ENCODE measurements at regions not wholly inside any gene's neighbourhood (a gene's known extent, or its start where the extent isn't known, plus 50 kb on each side); places are given as distances from the start of the nearest gene placed in this dataset.

DNA sequence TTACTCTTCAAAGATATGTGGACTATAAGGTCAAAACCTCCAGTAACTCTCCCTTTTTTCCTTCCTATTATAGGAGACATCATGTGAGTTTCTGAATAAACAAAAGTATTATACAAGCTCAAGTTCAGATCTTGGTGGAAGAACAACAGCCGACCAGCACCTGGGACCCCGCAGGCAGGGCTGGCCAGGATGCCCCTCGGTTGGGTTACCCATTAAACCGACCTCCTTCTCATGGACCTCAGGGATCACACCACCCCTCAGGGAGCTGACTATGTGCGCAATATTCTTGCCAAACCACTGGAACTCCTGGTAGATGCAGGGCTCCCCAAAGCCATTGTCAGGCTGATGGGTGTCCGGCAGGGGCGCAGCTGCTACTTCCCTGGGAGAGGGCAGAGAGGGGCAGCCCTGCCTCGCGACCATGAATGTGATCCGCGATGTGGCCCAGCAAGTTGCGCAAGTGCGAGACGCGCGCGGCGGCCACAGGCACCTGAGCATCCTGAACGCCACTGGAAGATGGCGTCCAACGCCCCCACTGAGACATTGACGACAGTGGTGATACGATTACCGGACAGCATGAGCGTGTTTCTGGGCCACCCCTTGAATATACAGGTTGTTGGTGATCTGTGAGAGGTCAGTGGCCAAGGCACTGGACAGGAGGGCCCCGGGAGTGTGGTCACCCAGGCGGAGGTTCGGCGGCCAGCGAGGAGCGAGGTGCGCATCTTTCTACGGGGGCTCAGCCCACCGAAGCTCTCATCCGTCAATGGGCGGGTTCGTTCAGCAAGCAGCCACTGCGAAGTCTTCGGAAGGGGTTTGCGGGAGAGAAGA lies 161.3 kb downstream of the IPMK start:
- no peak for TF ChIP-seq ZFX (IDR thresholded peaks at IDR 0.05; ENCODE audit: borderline replicate concordance)
- TF ChIP-seq, protein P1, sequence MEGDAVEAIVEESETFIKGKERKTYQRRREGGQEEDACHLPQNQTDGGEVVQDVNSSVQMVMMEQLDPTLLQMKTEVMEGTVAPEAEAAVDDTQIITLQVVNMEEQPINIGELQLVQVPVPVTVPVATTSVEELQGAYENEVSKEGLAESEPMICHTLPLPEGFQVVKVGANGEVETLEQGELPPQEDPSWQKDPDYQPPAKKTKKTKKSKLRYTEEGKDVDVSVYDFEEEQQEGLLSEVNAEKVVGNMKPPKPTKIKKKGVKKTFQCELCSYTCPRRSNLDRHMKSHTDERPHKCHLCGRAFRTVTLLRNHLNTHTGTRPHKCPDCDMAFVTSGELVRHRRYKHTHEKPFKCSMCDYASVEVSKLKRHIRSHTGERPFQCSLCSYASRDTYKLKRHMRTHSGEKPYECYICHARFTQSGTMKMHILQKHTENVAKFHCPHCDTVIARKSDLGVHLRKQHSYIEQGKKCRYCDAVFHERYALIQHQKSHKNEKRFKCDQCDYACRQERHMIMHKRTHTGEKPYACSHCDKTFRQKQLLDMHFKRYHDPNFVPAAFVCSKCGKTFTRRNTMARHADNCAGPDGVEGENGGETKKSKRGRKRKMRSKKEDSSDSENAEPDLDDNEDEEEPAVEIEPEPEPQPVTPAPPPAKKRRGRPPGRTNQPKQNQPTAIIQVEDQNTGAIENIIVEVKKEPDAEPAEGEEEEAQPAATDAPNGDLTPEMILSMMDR (IDR thresholded peaks at IDR 0.05) = no peak
- H3K27ac ChIP-seq = no peak overlapping the region

DNA sequence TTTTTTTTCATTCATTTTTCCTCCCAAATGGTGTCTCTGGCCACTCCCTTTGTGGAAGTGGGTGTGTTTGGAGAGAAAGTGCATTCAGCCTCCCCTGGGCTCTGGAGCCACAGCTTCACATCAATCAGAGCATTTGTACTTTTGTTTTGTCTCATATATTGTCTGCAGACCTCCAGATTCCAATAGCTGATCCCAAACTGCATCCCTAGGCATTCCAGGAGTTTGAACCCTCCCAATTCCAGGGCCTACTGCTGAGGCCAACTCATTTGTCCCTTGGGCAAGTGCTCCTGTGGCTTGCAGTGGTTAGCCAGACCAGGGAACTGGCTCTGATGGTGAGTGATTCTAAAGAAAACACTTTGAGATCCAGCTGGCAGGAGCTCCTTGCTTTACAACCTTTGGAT lies 163.3 kb downstream of the IPMK start:
- no peak overlapping the region for H3K27ac ChIP-seq
- TF ChIP-seq ZFX (IDR thresholded peaks at IDR 0.05; ENCODE audit: borderline replicate concordance) = no peak
- TF ChIP-seq, protein P1 (IDR thresholded peaks at IDR 0.05) = no peak

DNA sequence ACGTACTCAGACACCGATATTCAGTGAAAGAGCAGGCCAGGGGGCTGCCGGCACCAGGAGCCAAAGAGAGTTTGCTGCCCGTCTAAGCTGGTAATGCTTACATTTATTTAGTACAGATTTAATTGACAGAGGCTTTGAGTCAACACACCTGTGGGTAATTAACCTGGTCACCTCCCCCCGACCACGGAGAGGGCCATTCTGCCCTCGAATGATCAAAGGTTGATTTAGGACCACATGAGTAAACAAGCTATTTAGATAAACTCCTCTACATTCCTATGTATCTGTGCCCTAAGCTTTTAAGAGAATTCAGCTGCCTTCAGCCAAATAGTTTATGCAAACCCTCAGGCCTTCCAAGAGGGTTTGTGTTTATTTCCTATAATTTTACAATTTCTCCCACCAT lies 164.8 kb downstream of the IPMK start:
- TF ChIP-seq, protein P1 (IDR thresholded peaks at IDR 0.05) = no peak
- no peak for TF ChIP-seq ZFX (IDR thresholded peaks at IDR 0.05; ENCODE audit: borderline replicate concordance)
- H3K27ac ChIP-seq = no peak overlapping the region

DNA sequence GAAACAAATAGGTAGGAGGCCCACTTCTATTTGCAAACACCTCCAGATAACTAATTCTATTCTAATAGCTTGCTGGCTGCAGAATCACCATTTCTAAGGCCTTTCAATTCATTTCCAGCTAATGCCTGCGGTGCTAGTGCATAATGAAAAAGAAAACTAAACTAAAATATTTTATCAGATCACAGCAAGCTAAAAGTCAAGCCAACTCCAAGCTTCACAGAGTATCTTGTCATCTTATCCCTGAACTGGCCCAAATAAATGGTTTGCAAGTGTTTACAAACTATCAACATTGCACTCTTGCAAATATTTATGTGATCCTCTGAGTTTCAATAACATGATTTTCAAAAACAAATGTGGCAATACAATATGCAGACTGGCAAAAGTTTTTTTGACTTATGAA lies 166.0 kb downstream of the IPMK start:
- TF ChIP-seq, protein P1 (IDR thresholded peaks at IDR 0.05) = no peak
- TF ChIP-seq ZFX (IDR thresholded peaks at IDR 0.05; ENCODE audit: borderline replicate concordance) = no peak
- no peak overlapping the region for H3K27ac ChIP-seq

DNA sequence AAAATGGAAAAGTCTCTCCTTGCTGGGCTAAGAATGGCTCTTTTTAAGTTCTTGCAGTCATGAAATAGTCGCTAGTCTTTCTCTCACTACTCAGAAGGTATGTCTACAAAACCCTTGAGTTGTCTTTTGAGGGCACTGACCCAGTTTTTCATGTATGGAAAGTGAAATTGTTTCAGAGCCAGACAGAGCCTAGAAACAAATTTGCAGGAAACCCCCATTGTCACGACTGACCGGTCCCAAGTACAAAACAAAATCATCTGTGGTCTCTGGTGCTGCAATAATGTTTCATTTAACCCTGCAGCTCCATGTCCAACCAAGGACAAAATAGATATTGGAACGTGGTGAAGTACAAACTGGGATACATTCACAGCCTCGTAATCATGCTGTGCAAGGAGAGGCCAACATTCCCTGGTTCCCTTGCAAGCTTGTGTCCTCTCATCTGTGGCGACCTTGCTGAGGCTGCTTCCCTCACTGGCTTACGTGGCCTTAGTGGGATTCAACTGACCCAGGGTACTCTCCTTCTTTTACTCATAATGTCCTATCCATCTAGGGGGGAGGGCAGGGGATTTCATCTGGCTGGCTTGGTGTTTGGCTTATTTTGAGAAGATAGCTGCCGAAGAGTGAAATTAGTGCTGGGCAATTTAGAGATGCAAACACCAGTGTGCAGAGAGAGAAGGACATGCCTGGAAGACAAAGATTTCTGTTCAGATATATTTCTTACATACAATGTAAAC lies 172.5 kb downstream of the IPMK start:
- TF ChIP-seq ZFX (IDR thresholded peaks at IDR 0.05; ENCODE audit: borderline replicate concordance) = no peak
- TF ChIP-seq, protein P1 (IDR thresholded peaks at IDR 0.05) = no peak
- H3K27ac ChIP-seq = no peak overlapping the region

DNA sequence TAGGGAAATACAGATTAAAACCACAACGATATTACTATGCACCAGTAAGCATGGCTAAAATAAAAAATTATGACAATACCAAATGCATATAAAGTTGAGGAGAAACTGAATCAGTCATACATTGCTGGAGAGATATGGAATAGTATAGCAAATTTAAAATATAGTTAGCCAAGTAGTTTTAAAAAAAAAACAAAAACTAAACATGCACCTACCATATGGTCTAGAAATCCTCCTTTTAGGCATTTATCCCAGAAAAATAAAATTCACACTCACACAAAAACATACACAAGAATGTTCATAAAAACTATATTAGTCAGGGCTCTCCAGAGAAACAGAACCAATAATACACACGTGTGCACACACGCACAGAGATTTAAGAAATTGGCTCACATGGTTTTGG lies 175.8 kb downstream of the IPMK start:
- TF ChIP-seq, protein P1 (IDR thresholded peaks at IDR 0.05) = no peak
- TF ChIP-seq ZFX (IDR thresholded peaks at IDR 0.05; ENCODE audit: borderline replicate concordance) = no peak
- H3K27ac ChIP-seq = no peak overlapping the region

DNA sequence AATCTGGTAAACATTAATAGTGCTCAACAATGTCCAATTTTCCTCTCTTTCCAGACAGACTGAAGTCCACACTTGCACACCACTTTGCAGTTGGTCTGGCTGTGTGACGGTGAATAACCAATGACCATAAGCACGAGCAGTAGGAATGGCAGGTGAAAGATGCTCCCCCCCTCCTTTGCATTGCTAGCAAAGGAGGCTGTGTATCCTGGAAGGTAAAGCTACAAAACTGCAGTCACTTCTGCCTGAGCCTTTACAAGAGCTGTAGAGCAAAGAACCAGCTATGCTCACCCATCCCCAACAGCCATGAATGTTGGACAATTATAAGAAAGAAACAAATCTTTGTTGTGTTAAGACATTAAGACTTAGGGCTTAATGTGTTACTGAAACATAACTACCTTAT lies 178.0 kb downstream of the IPMK start:
- TF ChIP-seq, protein P1 (IDR thresholded peaks at IDR 0.05) = no peak
- TF ChIP-seq ZFX (IDR thresholded peaks at IDR 0.05; ENCODE audit: borderline replicate concordance) = no peak
- no peak overlapping the region for H3K27ac ChIP-seq

All from 22Rv1 (cell line).